Amniotic epithelial cell (primary cell): ENCODE measurements at regions not wholly inside any gene's neighbourhood (a gene's known extent, or its start where the extent isn't known, plus 50 kb on each side); places are given as distances from the start of the nearest gene placed in this dataset.
"Not testable (repeated sequence)": the region's sequence is repeated elsewhere in the genome, so short reads cannot be mapped to it uniquely, and the experiment has no call there.

ENCODE experiments used
- DNase-seq: peaks from one replicate; pipeline ENCODE4 v3.0.0-alpha.2; 2010; ENCODE audit warnings: low read depth

DNA sequence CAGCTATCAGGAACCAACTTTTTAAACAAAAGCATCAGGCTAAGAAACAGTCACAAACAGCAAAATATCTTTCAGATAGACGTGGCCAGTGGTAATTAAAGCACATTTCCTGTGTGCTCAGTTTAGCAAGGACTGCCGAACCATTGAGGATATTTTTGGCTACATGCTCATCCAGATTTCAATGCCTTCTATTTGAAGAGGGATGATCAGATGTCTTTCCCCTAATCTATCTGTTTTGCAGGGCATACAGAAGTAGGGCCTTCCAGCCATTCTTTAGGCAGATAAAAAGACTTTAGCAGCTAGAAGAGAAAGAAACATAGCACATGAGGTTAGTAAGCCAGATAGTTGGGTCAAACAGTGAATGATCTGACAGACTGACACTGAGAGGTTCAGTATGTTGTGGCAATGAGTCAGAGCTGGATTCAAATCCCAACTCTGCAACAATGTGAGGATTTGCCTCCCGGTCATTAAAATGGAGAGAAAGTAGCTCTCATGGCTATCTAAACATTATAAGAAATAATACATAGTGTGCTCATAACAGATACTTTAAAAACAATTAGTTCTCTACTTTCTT lies 100.0 kb upstream of the PRKG2 start:
- no peak for DNase-seq

GRCh38 chr4:81314196-81314896 lies 99.3 kb upstream of the PRKG2 start:
- DNase-seq: no peak

- no peak for DNase-seq
Measured at GRCh38 chr4:81307991-81308390, 93.0 kb upstream of the PRKG2 start.

- no peak for DNase-seq
Measured at GRCh38 chr4:81304871-81305270, 89.8 kb upstream of the PRKG2 start.

- not testable (repeated sequence) for DNase-seq
Measured at GRCh38 chr4:81300352-81300751, 85.3 kb upstream of the PRKG2 start.

GRCh38 chr4:81290813-81291212 lies 75.8 kb upstream of the PRKG2 start:
- no peak for DNase-seq

DNA sequence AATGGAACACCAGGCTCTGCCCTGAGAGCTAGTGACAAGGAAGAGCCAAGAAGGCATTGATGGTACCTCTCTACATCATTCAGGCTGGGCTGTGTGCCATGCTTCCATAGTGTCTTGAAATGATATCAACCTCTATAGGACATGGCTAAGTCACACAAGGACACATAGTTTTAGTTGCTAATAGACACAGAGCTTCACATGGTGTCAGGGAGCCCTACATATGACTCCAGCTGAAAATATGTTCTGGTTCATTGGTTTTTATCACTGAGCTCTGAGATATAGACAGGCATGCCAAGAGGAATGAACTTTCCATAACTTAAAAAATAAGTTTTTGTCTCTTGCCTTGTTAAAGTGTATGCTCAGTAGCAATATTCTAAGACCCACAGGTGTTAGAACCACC lies 72.1 kb upstream of the PRKG2 start:
- DNase-seq: no peak

- no peak for DNase-seq
Measured at GRCh38 chr4:81282131-81282530, 67.1 kb upstream of the PRKG2 start.

DNA sequence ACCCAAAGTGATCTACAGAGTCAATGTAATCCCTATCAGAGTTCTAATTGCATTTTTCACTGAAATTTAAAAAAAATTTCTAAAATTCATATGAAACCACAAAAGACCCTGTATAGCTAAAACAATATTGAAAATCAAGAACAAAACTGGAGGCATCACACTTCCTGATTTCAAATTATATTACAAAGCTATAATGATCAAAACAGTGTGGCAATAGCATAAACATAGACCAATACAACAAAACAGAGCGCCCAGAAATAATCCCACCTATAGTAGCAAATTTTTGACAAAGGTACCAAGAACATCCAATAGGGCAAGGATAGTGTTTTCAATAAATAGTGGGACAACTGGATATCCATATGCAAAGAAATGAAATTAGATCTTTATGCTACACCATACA lies 59.4 kb upstream of the PRKG2 start:
- no peak for DNase-seq

- DNase-seq: no peak
Measured at GRCh38 chr4:81272671-81273070, 57.6 kb upstream of the PRKG2 start.
